ENCODE measurements at regions not wholly inside any gene's neighbourhood (a gene's known extent, or its start where the extent isn't known, plus 50 kb on each side); places are given as distances from the start of the nearest gene placed in this dataset.

- DNase-seq (ENCODE audit: low read depth, low spot score) = no peak
- CTCF ChIA-PET = no interaction called here
- TF ChIP-seq CTCF (IDR thresholded peaks at IDR 0.05; ENCODE audit: insufficient read depth, low read length, missing control alignments) = no peak
- POLR2A ChIA-PET = no interaction called here
- no peak overlapping the region for H3K4me3 ChIP-seq (ENCODE audit: low read depth, low read length)
Observed at GRCh38 chr14:30786701-30787100, 87.7 kb upstream of the COCH start.

- no peak for DNase-seq (ENCODE audit: low read depth, low spot score)
- POLR2A ChIA-PET = no interaction called here
- H3K4me3 ChIP-seq (ENCODE audit: low read depth, low read length) = no peak overlapping the region
- CTCF ChIA-PET = no interaction called here
- no peak for TF ChIP-seq CTCF (IDR thresholded peaks at IDR 0.05; ENCODE audit: insufficient read depth, low read length, missing control alignments)
Observed at GRCh38 chr14:30790827-30791226, 83.5 kb upstream of the COCH start.

DNA sequence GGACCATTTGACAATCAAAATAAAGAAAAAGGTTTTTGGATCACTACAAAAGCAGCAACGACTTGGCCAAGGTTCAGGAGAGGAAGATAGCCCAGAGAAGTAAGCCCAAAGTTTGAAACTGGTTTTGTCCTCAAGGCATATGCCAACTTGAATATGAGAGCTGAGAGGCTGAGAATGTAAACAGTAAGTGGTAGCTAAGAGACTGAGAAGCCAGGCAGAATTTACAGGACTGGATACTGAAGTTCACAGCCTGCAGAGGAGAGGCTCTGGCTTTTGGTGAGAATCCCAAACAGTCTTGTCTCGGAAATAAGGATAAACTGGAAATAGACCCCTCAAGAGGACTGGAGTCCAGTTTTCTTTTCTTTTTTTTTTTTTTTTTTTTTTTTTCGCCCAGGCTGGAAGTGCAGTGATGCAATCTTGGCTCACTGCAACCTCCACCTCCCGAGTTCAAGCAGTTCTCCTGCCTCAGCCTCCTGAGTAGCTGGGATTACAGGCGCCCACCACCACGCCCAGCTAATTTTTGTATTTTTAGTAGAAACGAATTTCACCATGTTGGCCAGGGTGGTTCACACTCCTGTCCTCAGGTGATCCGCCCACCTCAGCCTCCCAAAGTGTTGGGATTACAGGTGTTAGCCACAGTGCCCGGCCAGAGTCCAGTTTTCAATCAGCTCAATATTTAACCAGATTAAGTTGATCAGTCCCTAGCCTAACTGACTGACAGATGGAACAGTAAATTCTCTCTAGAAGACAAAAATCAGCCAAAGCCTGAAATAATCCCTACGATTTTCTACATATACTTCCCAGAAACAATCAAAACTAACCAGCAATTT is 82.6 kb upstream of the COCH start:
- DNase-seq (ENCODE audit: low read depth, low spot score) = no peak
- ChIA-PET POLR2A (no interaction called here), CTCF (interaction anchor here (0.6 kb wide), 1 partner anchor 507 kb away, joined by 3 read pairs; no protein-coding TSS in a partner anchor)
- TF ChIP-seq CTCF (IDR thresholded peaks at IDR 0.05; ENCODE audit: insufficient read depth, low read length, missing control alignments) = no peak
- no peak overlapping the region for H3K4me3 ChIP-seq (ENCODE audit: low read depth, low read length)

DNA sequence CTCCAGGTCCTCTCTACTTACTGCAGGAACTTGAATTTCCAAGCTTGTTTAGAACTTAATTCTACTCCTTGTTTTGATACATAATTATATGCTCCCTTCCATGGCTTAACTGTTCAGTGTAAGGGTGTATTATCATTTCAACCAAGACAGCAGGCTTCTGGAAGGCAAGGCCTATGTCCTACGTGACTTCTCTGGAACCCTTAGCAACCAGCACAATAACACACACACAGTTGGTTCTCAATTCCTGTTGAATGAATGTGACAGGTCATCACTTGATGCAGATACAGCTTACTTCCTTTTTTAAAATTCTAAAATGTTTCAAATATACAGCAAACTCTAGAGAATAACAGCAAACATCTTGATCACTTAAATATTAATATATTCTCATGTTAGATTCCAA is 77.7 kb upstream of the COCH start:
- no peak for DNase-seq (ENCODE audit: low read depth, low spot score)
- ChIA-PET CTCF (no interaction called here), POLR2A (no interaction called here)
- no peak overlapping the region for H3K4me3 ChIP-seq (ENCODE audit: low read depth, low read length)
- no peak for TF ChIP-seq CTCF (IDR thresholded peaks at IDR 0.05; ENCODE audit: insufficient read depth, low read length, missing control alignments)

- CTCF ChIA-PET = no interaction called here
- no peak for TF ChIP-seq CTCF (IDR thresholded peaks at IDR 0.05; ENCODE audit: insufficient read depth, low read length, missing control alignments)
- POLR2A ChIA-PET = no interaction called here
- no peak for DNase-seq (ENCODE audit: low read depth, low spot score)
- H3K4me3 ChIP-seq (ENCODE audit: low read depth, low read length) = no peak overlapping the region
Observed at GRCh38 chr14:30798516-30798915, 75.8 kb upstream of the COCH start.

GRCh38 chr14:30798961-30799360 is 75.4 kb upstream of the COCH start:
- ChIA-PET POLR2A (no interaction called here), CTCF (no interaction called here)
- TF ChIP-seq CTCF (IDR thresholded peaks at IDR 0.05; ENCODE audit: insufficient read depth, low read length, missing control alignments) = no peak

More at GRCh38 chr14:30798961-30799360, 75.4 kb upstream of the COCH start:
- no peak overlapping the region for H3K4me3 ChIP-seq (ENCODE audit: low read depth, low read length)
- no peak for DNase-seq (ENCODE audit: low read depth, low spot score)

Measured in AG04449 (cell line).